GM21737 (cell line): ENCODE measurements at regions not wholly inside any gene's neighbourhood (a gene's known extent, or its start where the extent isn't known, plus 50 kb on each side); places are given as distances from the start of the nearest gene placed in this dataset.

Source experiments
- ATAC-seq: cut with Tn5 transposase; IDR thresholded peaks from one replicate; pipeline ENCODE4 v1.9.1; 2021; ENCODE audit warnings: mild to moderate bottlenecking, moderate library complexity; ENCODE audit not compliant: unreplicated experiment

DNA sequence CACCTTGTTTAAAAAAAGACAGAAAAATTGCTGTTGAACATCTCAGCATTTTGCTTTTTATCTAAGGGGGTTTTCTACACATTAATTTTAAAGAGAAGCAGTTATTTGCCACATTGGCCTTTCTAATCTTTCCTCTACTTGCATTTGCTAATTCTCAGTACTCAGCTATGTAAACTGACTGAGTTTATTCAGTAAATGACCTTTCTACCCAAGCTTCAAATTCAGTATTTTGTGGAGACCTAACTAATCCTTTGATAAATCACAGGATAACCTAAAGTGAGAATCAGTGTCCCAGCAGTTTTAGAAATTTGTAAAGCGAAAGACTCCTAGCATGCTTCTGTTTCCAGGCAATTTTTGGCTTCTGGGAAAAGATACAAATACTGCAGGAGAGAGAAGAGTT lies 288.4 kb downstream of the ASXL3 start:
- no peak for ATAC-seq

- no peak for ATAC-seq
Observed at GRCh38 chr18:33863912-33864311, 285.9 kb downstream of the ASXL3 start.

GRCh38 chr18:33854827-33855139 lies 276.8 kb downstream of the ASXL3 start:
- no peak for ATAC-seq

GRCh38 chr18:33854086-33854826 lies 276.2 kb downstream of the ASXL3 start:
- no peak for ATAC-seq

DNA sequence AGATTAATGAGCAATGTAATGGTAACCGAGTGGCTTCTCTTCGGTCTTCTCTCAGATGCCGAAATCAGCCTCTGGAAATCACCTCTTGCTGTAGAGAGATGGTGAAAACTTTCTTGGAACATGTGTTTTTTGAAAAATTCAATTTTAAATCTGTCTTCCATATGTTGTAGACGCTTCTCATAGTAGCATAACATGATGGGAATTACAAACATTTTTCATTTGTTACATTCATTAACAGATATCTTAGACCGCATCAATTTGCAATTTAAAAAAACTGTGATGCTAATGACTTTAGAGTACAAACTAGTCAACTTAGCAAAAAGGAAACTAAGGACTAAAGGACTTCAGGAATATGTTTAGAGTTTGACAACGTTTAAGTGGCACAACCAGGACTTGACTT lies 275.2 kb downstream of the ASXL3 start:
- ATAC-seq: no peak

DNA sequence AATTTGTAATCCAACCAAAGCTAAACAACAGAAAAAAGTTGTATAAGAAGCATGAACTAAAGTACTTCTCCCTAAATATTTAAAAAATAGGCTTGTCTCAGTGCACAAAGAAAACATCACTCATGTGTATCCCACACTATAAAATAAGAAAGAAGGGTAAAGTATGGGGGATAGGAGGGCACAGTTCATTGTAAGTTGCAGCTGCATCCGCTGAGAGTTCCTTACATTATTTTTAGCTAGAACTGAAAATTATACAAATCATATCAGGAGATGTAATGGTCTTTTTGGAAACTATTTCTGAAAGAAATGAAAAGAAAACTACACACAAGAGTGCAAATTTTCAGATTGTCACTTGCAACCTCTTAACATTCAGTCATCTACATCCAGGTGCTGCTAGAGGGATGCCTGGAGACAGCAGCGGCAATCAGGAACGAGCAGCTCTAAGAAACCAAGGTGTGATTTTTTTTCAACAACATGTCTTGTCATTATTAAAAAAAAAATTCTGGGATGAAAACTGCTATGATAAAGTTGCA lies 273.6 kb downstream of the ASXL3 start:
- ATAC-seq: no peak

DNA sequence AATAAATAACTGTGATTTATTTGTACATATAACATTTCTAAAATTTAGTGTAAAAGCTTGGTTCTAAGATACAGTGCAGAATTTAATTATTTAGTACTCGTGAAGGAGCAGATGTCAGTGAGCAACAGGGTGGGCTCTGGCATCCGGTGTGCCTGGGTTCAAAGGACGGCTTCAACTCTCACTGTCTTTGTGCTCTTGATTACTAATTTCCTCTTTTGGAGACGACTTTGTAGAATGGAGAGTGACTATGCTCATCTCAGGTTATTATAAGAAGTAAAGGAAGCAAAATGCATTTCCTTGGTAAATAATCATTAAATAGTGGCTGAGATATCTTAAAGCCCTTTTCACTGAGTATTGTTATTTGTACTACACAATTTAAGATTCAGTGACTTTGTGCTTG lies 271.7 kb downstream of the ASXL3 start:
- no peak for ATAC-seq

- no peak for ATAC-seq
Observed at GRCh38 chr18:33844232-33844631, 266.2 kb downstream of the ASXL3 start.

GRCh38 chr18:33841221-33841967 lies 263.4 kb downstream of the ASXL3 start:
- no peak for ATAC-seq

- ATAC-seq: no peak
Observed at GRCh38 chr18:33840212-33840593, 262.2 kb downstream of the ASXL3 start.

DNA sequence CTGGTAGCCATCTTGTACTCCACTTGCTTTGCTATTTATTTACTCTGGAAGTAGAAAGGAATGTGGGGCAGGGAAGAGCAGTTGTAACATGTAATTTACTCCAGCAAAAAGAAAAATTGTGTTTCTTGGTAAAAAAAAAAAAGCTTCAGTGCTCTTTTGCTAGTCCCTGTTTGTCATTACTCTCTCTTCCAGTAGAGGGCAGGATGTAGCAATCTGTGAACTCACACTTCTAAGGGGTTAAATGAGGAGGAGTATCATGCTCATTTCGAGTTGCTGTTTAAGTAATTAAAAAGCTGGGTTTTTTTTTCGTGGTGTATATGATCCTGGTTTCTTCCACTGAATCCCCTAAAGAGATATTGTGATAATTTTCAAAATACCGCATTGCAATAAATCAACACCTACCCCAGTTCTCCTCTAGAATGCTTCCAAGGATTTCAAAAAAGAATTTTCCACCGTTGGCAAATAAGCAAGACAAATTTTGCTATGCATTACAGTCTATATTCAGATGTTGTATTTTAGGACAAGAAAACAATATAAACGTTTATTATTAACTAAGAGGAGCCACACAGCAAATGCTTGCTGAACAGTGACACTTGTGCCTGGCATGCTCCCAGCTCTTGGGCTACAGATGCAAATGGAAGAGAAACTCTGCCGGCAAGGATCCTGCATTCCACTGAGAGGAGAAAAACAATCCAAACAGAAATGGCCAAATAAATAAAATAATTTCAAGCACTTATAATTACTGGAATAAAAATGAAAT lies 261.6 kb downstream of the ASXL3 start:
- no peak for ATAC-seq

DNA sequence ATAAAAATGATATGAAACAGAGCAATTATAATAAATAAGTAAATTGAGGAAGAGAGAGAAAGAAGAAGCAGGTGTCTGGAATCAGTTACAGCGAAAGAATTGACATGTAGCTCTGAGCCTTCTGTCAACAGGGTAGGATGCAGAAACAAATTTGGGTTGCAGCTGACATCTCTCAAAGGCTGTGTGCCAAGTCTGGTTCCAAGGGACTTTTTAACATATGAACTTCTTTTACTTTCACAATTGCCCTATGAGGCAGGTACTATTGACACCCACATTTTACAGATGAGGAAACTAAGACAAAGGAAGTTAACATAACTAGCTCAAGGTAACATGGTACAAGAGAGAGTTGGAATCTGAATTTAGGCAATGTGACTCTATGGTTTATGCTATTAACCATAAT lies 260.0 kb downstream of the ASXL3 start:
- ATAC-seq: no peak

- ATAC-seq: no peak
Observed at GRCh38 chr18:33837191-33837590, 259.2 kb downstream of the ASXL3 start.

DNA sequence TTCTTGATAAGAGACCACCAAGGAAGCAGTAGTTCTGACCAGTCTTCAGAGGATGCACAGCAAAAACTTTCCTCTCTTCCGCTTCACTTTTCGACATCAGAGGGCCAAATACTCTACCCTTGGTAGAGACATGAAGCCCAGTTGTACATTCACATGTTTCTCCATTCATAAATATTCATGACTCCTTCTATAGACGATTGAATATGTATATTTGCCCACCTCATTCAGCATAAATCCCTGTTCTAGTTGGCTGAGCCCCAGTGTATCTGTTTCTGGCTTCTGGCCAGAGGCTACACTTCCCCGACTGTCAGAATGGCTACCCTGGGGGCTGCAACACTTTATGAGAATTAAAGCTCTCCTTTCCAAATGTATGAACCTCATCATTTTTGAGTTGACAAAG lies 258.5 kb downstream of the ASXL3 start:
- no peak for ATAC-seq

GRCh38 chr18:33835419-33835818 lies 257.4 kb downstream of the ASXL3 start:
- ATAC-seq: no peak

GRCh38 chr18:33833842-33834241 lies 255.8 kb downstream of the ASXL3 start:
- no peak for ATAC-seq

DNA sequence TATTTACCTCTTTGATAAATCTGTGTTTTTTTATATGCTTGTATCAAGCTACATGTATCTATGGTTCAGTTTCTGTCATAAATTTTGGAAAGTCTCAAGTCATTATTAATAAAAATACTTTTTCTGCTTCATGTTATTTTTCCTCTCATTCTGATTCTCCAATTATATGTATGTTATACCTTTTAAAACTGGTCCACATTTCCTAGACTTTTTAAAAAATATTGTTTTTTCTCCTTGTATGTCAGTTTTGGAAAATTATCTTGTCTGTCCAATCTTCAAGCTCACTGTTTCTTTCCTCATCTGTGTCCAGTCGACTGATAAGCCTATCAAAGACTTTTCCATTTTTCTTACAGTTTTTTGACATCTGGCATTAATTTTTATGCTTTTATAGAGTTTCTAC lies 253.4 kb downstream of the ASXL3 start:
- ATAC-seq: no peak

GRCh38 chr18:33830213-33830612 lies 252.2 kb downstream of the ASXL3 start:
- ATAC-seq: no peak

DNA sequence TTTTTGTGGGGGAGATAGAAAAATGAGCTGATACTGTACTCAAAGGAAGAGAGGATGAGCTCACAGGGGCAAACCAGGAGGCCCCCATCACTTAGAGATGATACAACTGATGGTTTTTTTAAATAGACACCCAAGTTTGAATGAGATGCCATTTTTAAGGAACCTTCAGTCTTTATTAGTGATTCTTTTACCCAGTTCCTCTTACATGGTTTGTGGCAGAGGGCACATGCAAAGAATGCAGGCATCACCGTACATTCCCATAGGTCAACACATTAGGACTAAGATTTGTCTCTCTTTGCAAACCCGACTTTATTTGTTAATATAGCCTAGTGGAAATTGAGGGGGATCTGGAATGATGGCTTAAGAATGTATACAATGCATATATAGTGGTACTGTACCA lies 250.9 kb downstream of the ASXL3 start:
- no peak for ATAC-seq

GRCh38 chr18:33826151-33826550 lies 248.1 kb downstream of the ASXL3 start:
- ATAC-seq: no peak

- no peak for ATAC-seq
Observed at GRCh38 chr18:33821503-33821902, 243.5 kb downstream of the ASXL3 start.
